NCI-H2081 treated with DMSO at 0.1 percent for 48 hours (cell line): ENCODE measurements at regions not wholly inside any gene's neighbourhood (a gene's known extent, or its start where the extent isn't known, plus 50 kb on each side); places are given as distances from the start of the nearest gene placed in this dataset.
"Not testable (repeated sequence)": the region's sequence is repeated elsewhere in the genome, so short reads cannot be mapped to it uniquely, and the experiment has no call there.

Source experiments
- DNase-seq: peaks from one replicate; lab custom pipeline; 2025; lab: John Stamatoyannopoulos, UW

GRCh38 chr10:34058845-34059614, 724.6 kb upstream of the NRP1 start:
- DNase-seq = no peak

- not testable (repeated sequence) for DNase-seq
Measured at GRCh38 chr10:34055410-34055985, 721.0 kb upstream of the NRP1 start.

- DNase-seq = no peak
Measured at GRCh38 chr10:34049887-34050286, 715.4 kb upstream of the NRP1 start.

GRCh38 chr10:34049469-34049868, 715.0 kb upstream of the NRP1 start:
- no peak for DNase-seq

- no peak for DNase-seq
Measured at GRCh38 chr10:34047389-34047788, 712.9 kb upstream of the NRP1 start.

GRCh38 chr10:34046506-34047034, 712.1 kb upstream of the NRP1 start:
- no peak for DNase-seq

GRCh38 chr10:34045571-34046190, 711.2 kb upstream of the NRP1 start:
- DNase-seq = no peak

- no peak for DNase-seq
Measured at GRCh38 chr10:34041871-34042270, 707.4 kb upstream of the NRP1 start.

GRCh38 chr10:34037499-34037898, 703.0 kb upstream of the NRP1 start:
- no peak for DNase-seq

- DNase-seq = not testable (repeated sequence)
Measured at GRCh38 chr10:34035241-34035790, 700.8 kb upstream of the NRP1 start.

- DNase-seq = no peak
Measured at GRCh38 chr10:34033078-34033477, 698.6 kb upstream of the NRP1 start.

- DNase-seq = no peak
Measured at GRCh38 chr10:34032564-34032963, 698.1 kb upstream of the NRP1 start.

GRCh38 chr10:34031400-34031799, 696.9 kb upstream of the NRP1 start:
- DNase-seq = no peak

GRCh38 chr10:34029455-34029854, 695.0 kb upstream of the NRP1 start:
- DNase-seq = no peak

- DNase-seq = no peak
Measured at GRCh38 chr10:34028936-34029335, 694.5 kb upstream of the NRP1 start.

GRCh38 chr10:34024693-34025425, 690.4 kb upstream of the NRP1 start:
- no peak for DNase-seq

- no peak for DNase-seq
Measured at GRCh38 chr10:34024282-34024681, 689.8 kb upstream of the NRP1 start.

GRCh38 chr10:34022195-34022594, 687.7 kb upstream of the NRP1 start:
- DNase-seq = no peak

- no peak for DNase-seq
Measured at GRCh38 chr10:34018784-34019183, 684.3 kb upstream of the NRP1 start.

- DNase-seq = no peak
Measured at GRCh38 chr10:34018129-34018528, 683.7 kb upstream of the NRP1 start.

- no peak for DNase-seq
Measured at GRCh38 chr10:34017281-34017680, 682.8 kb upstream of the NRP1 start.

- DNase-seq = no peak
Measured at GRCh38 chr10:34016576-34016975, 682.1 kb upstream of the NRP1 start.
